Activated CD8-positive, alpha-beta T cell treated with anti-CD3 and anti-CD28 coated beads for 36 hours (primary cell): ENCODE measurements at regions not wholly inside any gene's neighbourhood (a gene's known extent, or its start where the extent isn't known, plus 50 kb on each side); places are given as distances from the start of the nearest gene placed in this dataset.

Source experiments
- ATAC-seq: fragments of 200-7000 bp; cut with Tn5 transposase; one replicate; pipeline ENCODE4 v1.10.0; 2021; ENCODE audit warnings: mild to moderate bottlenecking, moderate library complexity
- CTCF ChIA-PET: fragments of 350-600 bp; sonication (Branson Sonifier 250); formaldehyde crosslinking; loops from one replicate; lab custom pipeline; 2021; ENCODE audit warnings: antibody characterized with exemption; lab: Charles Lee
- POLR2A ChIA-PET: fragments of 350-600 bp; sonication (Branson Sonifier 250); formaldehyde crosslinking; loops from one replicate; lab custom pipeline; 2021; ENCODE audit warnings: antibody characterized with exemption; lab: Charles Lee
- DNase-seq: peaks from one replicate; pipeline ENCODE4 v3.0.0-alpha.2; 2020
- H3K27ac Mint-ChIP-seq: one replicate; pipeline ENCODE4 v1.8.0; 2021; ENCODE audit warnings: mild to moderate bottlenecking, mixed read lengths
- H3K27me3 Mint-ChIP-seq: one replicate; pipeline ENCODE4 v1.8.0; 2021; ENCODE audit warnings: mixed read lengths
- H3K36me3 Mint-ChIP-seq: one replicate; pipeline ENCODE4 v1.8.0; 2021; ENCODE audit warnings: low read depth, mixed read lengths
- H3K4me1 Mint-ChIP-seq: one replicate; pipeline ENCODE4 v1.8.0; 2021; ENCODE audit warnings: low read depth, mixed read lengths
- H3K4me3 Mint-ChIP-seq: one replicate; pipeline ENCODE4 v1.8.0; 2021; ENCODE audit warnings: mild to moderate bottlenecking, moderate library complexity, mixed read lengths
- H3K9me3 Mint-ChIP-seq: one replicate; pipeline ENCODE4 v1.8.0; 2021; ENCODE audit warnings: mixed read lengths
- intact Hi-C: fragments of 100-400 bp; cut with micrococcal nuclease; formaldehyde crosslinking; loops from one replicate; pipeline ENCODE4 v1.10.0; 2022
- TF ChIP-seq, protein P1 (sequence below): fragments of 200-600 bp; IDR thresholded peaks from one replicate; pipeline ENCODE4 v1.8.0; 2022; ENCODE audit warnings: antibody characterized with exemption, mild to moderate bottlenecking

DNA sequence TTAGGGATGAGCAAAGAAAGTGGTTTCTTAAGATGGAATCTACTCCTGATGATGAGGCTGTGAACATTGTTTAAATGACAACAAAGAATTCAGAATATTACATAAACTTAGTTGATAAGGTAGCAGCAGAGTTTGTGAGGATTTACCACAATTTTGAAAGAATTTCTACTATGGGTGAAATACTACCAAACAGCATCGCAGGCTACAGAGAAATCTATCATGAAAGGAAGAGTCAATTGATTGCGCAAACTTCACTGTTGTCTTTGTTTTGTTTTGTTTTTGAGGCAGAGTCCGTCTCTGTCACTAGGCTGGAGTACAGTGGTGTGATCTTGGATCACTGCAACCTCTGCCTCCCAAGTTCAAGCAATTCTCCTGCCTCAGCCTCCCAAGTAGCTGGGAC lies 107.4 kb upstream of the SLC6A6 start:
- ChIA-PET CTCF (interaction anchor here (1.1 kb wide), 1 partner anchor 92 kb away, joined by 4 read pairs; no protein-coding TSS in a partner anchor), POLR2A (no interaction called here)
- no peak for DNase-seq
- Mint-ChIP-seq H3K9me3 (no peaks in the 10 kb centered on the region), H3K4me1 (no peaks in the 10 kb centered on the region), H3K36me3 (no peaks in the 10 kb centered on the region), H3K4me3 (no peak overlapping the region), H3K27me3 (peaks cover 2% of the 10 kb centered on the region), H3K27ac (no peak overlapping the region)
- intact Hi-C loops = no loop called here
- TF ChIP-seq, protein P1, sequence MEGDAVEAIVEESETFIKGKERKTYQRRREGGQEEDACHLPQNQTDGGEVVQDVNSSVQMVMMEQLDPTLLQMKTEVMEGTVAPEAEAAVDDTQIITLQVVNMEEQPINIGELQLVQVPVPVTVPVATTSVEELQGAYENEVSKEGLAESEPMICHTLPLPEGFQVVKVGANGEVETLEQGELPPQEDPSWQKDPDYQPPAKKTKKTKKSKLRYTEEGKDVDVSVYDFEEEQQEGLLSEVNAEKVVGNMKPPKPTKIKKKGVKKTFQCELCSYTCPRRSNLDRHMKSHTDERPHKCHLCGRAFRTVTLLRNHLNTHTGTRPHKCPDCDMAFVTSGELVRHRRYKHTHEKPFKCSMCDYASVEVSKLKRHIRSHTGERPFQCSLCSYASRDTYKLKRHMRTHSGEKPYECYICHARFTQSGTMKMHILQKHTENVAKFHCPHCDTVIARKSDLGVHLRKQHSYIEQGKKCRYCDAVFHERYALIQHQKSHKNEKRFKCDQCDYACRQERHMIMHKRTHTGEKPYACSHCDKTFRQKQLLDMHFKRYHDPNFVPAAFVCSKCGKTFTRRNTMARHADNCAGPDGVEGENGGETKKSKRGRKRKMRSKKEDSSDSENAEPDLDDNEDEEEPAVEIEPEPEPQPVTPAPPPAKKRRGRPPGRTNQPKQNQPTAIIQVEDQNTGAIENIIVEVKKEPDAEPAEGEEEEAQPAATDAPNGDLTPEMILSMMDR = no peak
- no peak for ATAC-seq

DNA sequence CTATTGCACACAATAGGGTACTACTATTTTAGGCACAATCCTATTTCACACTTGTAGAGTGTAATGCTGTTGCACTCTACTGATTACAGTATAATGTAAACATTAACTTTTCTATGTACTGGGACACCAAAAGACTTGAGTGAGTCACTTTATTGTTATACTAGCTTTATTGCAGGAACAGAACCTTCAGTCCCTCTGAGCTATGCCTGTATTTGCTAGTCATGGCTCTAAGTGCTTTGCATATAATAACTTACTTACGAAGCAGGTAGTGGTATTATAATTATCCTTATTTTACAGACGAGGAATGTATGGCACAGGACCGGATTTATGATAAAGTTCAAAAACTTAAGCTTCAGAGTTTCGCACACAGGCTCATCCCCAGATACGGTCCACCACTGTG lies 106.6 kb upstream of the SLC6A6 start:
- no peak overlapping the region for H3K4me3 Mint-ChIP-seq
- TF ChIP-seq, protein P1 = no peak
- CTCF ChIA-PET = interaction anchor here (0.9 kb wide), 1 partner anchor 173 kb away, joined by 5 read pairs; no protein-coding TSS in a partner anchor
- intact Hi-C loops = no loop called here
- H3K27ac Mint-ChIP-seq = no peak overlapping the region
- DNase-seq = no peak
- no peaks in the 10 kb centered on the region for H3K36me3 Mint-ChIP-seq
- no peaks in the 10 kb centered on the region for H3K4me1 Mint-ChIP-seq
- peaks cover 2% of the 10 kb centered on the region for H3K27me3 Mint-ChIP-seq
- no peaks in the 10 kb centered on the region for H3K9me3 Mint-ChIP-seq
- no peak for ATAC-seq
- POLR2A ChIA-PET = no interaction called here

- peaks cover 2% of the 10 kb centered on the region for H3K27me3 Mint-ChIP-seq
- intact Hi-C loops = no loop called here
- H3K27ac Mint-ChIP-seq = no peak overlapping the region
- ChIA-PET CTCF (interaction anchor here (1.1 kb wide), 1 partner anchor 161 kb away, joined by 3 read pairs; no protein-coding TSS in a partner anchor), POLR2A (no interaction called here)
- no peaks in the 10 kb centered on the region for H3K9me3 Mint-ChIP-seq
- no peak overlapping the region for H3K4me3 Mint-ChIP-seq
- TF ChIP-seq, protein P1 = no peak
- ATAC-seq = no peak
- no peaks in the 10 kb centered on the region for H3K36me3 Mint-ChIP-seq
- DNase-seq = no peak
- no peaks in the 10 kb centered on the region for H3K4me1 Mint-ChIP-seq
Measured at GRCh38 chr3:14297305-14297704, 105.1 kb upstream of the SLC6A6 start.

DNA sequence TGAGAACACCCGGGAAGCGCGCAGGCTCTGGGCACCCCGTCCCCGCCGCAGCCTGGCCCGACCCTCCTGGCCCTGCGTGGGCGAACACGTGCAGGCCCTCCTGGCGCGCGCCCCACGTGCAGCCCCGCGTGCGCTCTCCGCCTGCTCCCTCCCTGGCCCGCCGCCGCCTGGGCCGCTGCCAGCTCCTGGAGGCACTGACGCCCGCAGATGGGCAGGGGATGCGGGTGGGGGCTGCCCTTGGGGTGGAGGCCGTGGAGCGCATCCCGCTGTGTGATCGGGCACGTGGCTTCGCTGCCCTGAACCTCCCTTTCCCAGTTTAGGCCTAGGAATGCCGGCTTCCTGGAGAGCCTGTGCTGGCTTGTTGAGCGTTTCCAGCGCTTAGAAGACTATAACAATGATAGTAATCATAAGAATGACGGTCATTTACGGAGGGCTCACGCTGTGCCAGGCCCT lies 104.6 kb upstream of the SLC6A6 start:
- H3K4me3 Mint-ChIP-seq = no peak overlapping the region
- POLR2A ChIA-PET = no interaction called here
- DNase-seq (no peak), ATAC-seq (no peak)
- H3K9me3 Mint-ChIP-seq = no peaks in the 10 kb centered on the region
- H3K27me3 Mint-ChIP-seq = peaks cover 2% of the 10 kb centered on the region
- H3K36me3 Mint-ChIP-seq = no peaks in the 10 kb centered on the region
- no peaks in the 10 kb centered on the region for H3K4me1 Mint-ChIP-seq
- CTCF ChIA-PET = interaction anchor here (1.1 kb wide), 1 partner anchor 161 kb away, joined by 3 read pairs; no protein-coding TSS in a partner anchor
- intact Hi-C loops = no loop called here
- no peak overlapping the region for H3K27ac Mint-ChIP-seq
- TF ChIP-seq, protein P1 = no peak

GRCh38 chr3:14298442-14298841 lies 104.0 kb upstream of the SLC6A6 start:
- DNase-seq = no peak
- H3K27ac Mint-ChIP-seq = no peak overlapping the region
- TF ChIP-seq, protein P1 = no peak
- intact Hi-C loops = no loop called here
- H3K36me3 Mint-ChIP-seq = no peaks in the 10 kb centered on the region
- no peak for ATAC-seq
- H3K4me1 Mint-ChIP-seq = no peaks in the 10 kb centered on the region
- H3K27me3 Mint-ChIP-seq = peaks cover 2% of the 10 kb centered on the region
- no peaks in the 10 kb centered on the region for H3K9me3 Mint-ChIP-seq
- POLR2A ChIA-PET = no interaction called here
- CTCF ChIA-PET = no interaction called here
- H3K4me3 Mint-ChIP-seq = no peak overlapping the region
